Right atrium auricular region (tissue), 2 donors: ENCODE measurements at regions not wholly inside any gene's neighbourhood (a gene's known extent, or its start where the extent isn't known, plus 50 kb on each side); places are given as distances from the start of the nearest gene placed in this dataset.

Experiments
- DNase-seq: peaks from one replicate; pipeline ENCODE4 v3.0.0-alpha.2; 2019; ENCODE audit warnings: low spot score
- H3K27ac ChIP-seq, 2 donors: fragments of 200-600 bp; sonication (generic); 1 replicate in 1 of 2; 2 replicates in 1 of 2; pipeline ENCODE4 v1.5.1; 2016 to 2019
- H3K27me3 ChIP-seq, 2 donors: fragments of 200-600 bp; sonication (generic); one replicate each; pipeline versions ENCODE4 v1.5.1 to v1.6.0; 2017 to 2019
- H3K36me3 ChIP-seq: fragments of 200-600 bp; sonication (generic); one replicate; pipeline ENCODE4 v1.5.1; 2016
- H3K4me1 ChIP-seq, 2 donors: fragments of 200-600 bp; sonication (generic); one replicate each; pipeline versions ENCODE4 v1.5.1 to v1.6.0; 2017 to 2019
- H3K4me3 ChIP-seq, 2 donors: fragments of 200-600 bp; sonication (generic); 1 replicate in 1 of 2; 2 replicates in 1 of 2; pipeline ENCODE4 v1.5.1; 2017 to 2019; ENCODE audit warnings: mild to moderate bottlenecking in 1 of 2, moderate library complexity in 1 of 2
- H3K9me3 ChIP-seq, 2 donors: fragments of 200-600 bp; sonication (generic); one replicate each; pipeline ENCODE4 v1.5.1; 2019
- CTCF ChIP-seq, 2 donors: fragments of 200-600 bp; sonication (generic); IDR thresholded peaks; one replicate each; pipeline ENCODE4 v1.5.1; 2019; ENCODE audit warnings: antibody characterized with exemption in 2 of 2

- Histone ChIP-seq H3K4me3 (no peak overlapping the region), H3K27ac (no peak overlapping the region), H3K36me3 (no peaks in the 10 kb centered on the region), H3K9me3 (no peaks in the 10 kb centered on the region), H3K27me3 (no peaks in the 10 kb centered on the region), H3K4me1 (no peaks in the 10 kb centered on the region)
- no peak for TF ChIP-seq CTCF (IDR thresholded peaks at IDR 0.05)
- no peak for DNase-seq
Observed at GRCh38 chr4:136489101-136489500, 1043.2 kb downstream of the PCDH18 start.

- Histone ChIP-seq H3K9me3 (no peaks in the 10 kb centered on the region), H3K4me3 (no peak overlapping the region), H3K27ac (no peak overlapping the region), H3K27me3 (no peaks in the 10 kb centered on the region), H3K36me3 (no peaks in the 10 kb centered on the region), H3K4me1 (no peaks in the 10 kb centered on the region)
- DNase-seq: no peak
- no peak for TF ChIP-seq CTCF (IDR thresholded peaks at IDR 0.05)
Observed at GRCh38 chr4:136484996-136485395, 1047.3 kb downstream of the PCDH18 start.

GRCh38 chr4:136476753-136477152, 1055.5 kb downstream of the PCDH18 start:
- H3K4me3 ChIP-seq: no peak overlapping the region
- no peaks in the 10 kb centered on the region for H3K4me1 ChIP-seq
- H3K36me3 ChIP-seq: no peaks in the 10 kb centered on the region
- no peak overlapping the region for H3K27ac ChIP-seq
- H3K9me3 ChIP-seq: no peaks in the 10 kb centered on the region
- H3K27me3 ChIP-seq: no peaks in the 10 kb centered on the region
- no peak for TF ChIP-seq CTCF (IDR thresholded peaks at IDR 0.05)
- no peak for DNase-seq

- Histone ChIP-seq H3K27ac (no peak overlapping the region), H3K36me3 (no peaks in the 10 kb centered on the region), H3K9me3 (peaks cover 0 to 20% of the 10 kb centered on the region in 2 donors), H3K4me3 (no peak overlapping the region), H3K4me1 (no peaks in the 10 kb centered on the region), H3K27me3 (no peaks in the 10 kb centered on the region)
- TF ChIP-seq CTCF (IDR thresholded peaks at IDR 0.05): no peak
- DNase-seq: no peak
Observed at GRCh38 chr4:136471051-136471450, 1061.2 kb downstream of the PCDH18 start.

- DNase-seq: no peak
- Histone ChIP-seq H3K27ac (no peak overlapping the region), H3K9me3 (peaks cover 0 to 20% of the 10 kb centered on the region in 2 donors), H3K36me3 (no peaks in the 10 kb centered on the region), H3K4me3 (no peak overlapping the region), H3K27me3 (no peaks in the 10 kb centered on the region), H3K4me1 (no peaks in the 10 kb centered on the region)
- TF ChIP-seq CTCF (IDR thresholded peaks at IDR 0.05): no peak
Observed at GRCh38 chr4:136465691-136466090, 1066.6 kb downstream of the PCDH18 start.

GRCh38 chr4:136463941-136464340, 1068.4 kb downstream of the PCDH18 start:
- H3K27me3 ChIP-seq: no peaks in the 10 kb centered on the region
- TF ChIP-seq CTCF (IDR thresholded peaks at IDR 0.05): no peak
- no peak overlapping the region for H3K27ac ChIP-seq
- H3K4me3 ChIP-seq: no peak overlapping the region
- no peaks in the 10 kb centered on the region for H3K4me1 ChIP-seq
- no peaks in the 10 kb centered on the region for H3K36me3 ChIP-seq
- no peak for DNase-seq
- peaks cover 0 to 11% of the 10 kb centered on the region in 2 donors for H3K9me3 ChIP-seq
